GM21786 (cell line): ENCODE measurements at regions not wholly inside any gene's neighbourhood (a gene's known extent, or its start where the extent isn't known, plus 50 kb on each side); places are given as distances from the start of the nearest gene placed in this dataset.

Source experiments
- ATAC-seq: cut with Tn5 transposase; IDR thresholded peaks from one replicate; pipeline ENCODE4 v1.9.1; 2021; ENCODE audit not compliant: unreplicated experiment

DNA sequence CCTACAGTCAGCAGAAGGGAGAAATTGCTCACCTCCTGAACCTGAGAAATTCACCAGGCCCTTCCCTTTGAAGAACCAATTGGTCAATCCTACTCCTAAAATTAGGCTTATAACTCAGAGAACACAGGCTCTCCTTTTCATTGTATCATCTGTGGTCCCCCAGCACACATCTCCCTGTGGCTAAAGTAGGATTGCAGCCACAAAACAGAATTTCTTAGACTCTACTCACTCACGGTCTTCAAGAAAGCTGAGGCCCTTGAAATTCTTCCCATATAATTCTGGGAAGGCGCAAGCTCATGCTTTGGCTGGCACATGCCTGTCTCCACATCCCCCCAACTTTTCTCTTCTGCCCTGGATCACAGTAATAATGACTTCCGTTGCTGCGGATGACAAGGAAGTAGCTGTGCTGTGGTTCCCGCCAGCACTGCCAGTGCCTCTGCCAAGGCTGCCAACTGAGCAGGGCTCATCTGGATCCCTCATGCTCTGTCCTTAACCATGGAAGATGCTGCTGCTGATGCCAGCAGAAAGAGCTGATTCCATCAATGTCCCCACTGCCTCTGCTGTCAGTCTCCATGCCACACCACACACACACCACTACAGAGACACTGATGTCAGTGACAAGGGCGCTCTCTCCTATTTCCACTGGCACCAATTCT, 200.6 kb upstream of the POU2AF2 start:
- no peak for ATAC-seq

DNA sequence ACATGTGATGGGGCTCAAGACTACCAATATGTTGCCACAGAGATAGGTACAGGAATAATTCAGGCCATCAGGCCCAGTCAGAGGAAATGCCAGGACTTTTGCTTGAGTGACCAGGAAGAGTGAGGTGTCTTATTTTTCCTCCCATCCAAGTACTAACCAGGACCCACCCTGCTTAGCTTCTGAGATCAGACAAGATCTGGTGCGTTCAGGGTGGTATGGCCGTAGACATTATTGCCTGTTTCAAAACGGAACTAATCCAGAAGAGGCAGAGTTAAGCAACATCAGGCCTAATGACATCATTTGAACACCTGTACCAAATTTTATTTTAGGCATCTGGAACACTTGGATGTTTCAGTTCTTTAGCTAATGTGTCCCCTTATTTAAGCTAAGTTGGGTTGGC, 205.5 kb upstream of the POU2AF2 start:
- ATAC-seq = no peak

DNA sequence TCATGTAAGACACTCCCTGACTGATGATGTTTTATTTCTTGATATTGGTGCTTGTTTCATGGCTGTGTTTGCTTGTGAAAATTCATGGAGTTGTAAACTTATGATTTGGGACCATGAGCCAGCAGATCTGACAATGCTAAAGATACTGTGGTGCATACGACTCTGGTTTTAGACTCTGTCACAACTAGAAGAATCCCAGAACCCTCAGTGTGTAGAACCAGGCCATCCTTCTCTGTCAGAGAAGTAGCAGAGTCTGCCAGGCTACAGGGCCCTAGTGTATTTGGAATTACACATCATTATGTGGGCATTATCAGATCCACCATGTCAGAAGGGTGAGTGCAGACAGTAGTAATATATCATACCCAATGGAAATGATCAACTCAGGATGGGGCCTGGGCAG, 209.8 kb upstream of the POU2AF2 start:
- ATAC-seq = no peak

GRCh38 chr11:111026241-111026640, 219.3 kb upstream of the POU2AF2 start:
- no peak for ATAC-seq

- no peak for ATAC-seq
These were observed 224.4 kb upstream of the POU2AF2 start for GRCh38 chr11:111021131-111021530.

DNA sequence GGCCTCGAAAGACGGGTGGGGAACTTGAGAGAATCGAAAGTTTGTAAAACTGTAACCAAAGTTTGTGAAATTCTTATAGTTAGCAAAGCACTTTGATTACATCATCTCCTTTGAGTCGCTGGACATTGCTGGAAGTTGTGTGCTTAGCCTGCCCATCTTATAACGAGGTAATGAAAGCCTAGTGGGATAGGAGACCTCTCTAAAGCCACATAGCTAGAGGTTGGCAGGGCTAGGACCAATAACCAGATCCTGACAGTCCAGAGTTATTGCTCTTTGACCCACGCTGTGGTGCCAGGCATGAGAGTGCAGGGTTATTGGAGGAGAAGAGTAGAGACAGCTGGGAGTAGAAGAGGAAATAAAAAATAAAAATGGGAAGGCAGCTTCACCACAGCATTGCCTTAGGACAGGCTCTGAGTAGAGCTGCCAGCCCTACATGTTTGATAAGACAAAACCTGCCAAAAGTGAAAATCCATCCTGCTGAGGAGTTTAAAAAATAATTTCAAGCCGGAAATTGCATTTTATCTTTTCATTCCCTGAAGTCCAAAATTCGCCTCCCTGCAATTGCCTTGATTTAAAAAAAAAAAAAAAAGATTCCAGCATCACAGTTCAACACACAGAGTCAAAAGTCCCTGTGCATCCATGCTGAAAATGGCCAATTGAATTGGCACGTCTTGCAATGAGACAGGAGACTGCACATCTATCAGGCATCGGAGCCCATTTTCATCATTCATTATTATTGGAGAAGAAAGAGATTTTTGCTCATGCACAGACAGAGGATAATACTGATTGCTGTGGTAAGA, 225.5 kb upstream of the POU2AF2 start:
- no peak for ATAC-seq

DNA sequence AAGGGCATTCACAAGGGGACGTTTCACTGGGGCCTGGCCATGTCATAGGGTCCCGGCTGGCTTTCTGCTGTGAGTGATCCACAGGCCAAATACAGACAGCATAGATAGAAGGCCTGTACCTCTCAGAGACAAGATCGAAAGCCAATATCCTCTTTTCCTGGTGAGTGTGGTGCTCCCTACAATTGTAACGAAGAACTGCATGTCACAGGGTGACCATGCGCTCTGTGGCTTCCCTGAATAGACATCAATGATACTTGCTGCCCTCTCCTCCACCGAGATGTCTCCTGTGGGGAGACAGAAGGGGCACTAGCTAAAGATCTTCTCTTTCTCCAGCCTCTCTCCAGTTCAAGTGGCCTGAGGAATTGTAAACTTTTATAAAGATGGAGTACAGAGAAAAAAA, 226.1 kb upstream of the POU2AF2 start:
- no peak for ATAC-seq

- ATAC-seq = no peak
These were observed 227.0 kb upstream of the POU2AF2 start for GRCh38 chr11:111018566-111018965.

DNA sequence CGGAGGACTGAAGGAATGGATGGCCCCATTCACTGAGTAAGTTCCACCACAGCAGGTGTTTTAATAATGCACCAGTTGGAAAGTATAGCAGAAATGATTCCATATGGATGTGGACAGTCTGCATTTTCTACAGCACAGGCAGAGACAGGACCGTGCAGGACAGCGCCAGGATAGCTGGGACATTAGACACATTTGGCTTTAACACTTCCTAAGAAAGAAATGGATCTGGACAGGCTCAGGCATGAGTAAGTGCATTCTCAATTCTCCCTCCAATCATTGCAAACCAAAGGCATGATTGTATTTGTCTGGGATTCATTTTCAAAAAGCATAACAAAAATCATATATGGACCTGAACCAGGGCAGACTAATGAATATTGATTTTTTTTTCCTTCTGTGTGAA, 233.0 kb upstream of the POU2AF2 start:
- ATAC-seq = no peak

- no peak for ATAC-seq
These were observed 234.3 kb upstream of the POU2AF2 start for GRCh38 chr11:111011275-111011594.

GRCh38 chr11:111010391-111011274, 234.9 kb upstream of the POU2AF2 start:
- no peak for ATAC-seq

DNA sequence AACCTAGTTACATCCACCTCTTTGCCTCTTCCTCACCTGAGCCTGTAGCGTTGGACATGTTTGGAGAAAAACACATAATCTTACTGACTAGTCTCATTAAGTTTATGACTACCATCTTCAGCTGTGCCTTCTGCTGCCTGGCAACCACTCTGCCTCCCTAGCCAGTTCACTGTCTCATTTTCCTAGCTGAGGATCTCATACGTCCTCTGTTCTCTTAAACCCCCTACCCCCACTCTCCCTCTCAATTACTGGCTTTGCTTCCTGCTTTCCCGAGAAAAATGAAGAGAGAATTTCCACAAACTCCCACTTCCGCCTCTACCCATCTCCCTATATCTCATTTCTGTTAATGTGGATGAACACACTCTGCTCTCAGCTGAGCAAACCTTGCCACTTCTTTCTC, 239.3 kb upstream of the POU2AF2 start:
- ATAC-seq = no peak

GRCh38 chr11:111001986-111002611, 243.4 kb upstream of the POU2AF2 start:
- ATAC-seq = no peak

DNA sequence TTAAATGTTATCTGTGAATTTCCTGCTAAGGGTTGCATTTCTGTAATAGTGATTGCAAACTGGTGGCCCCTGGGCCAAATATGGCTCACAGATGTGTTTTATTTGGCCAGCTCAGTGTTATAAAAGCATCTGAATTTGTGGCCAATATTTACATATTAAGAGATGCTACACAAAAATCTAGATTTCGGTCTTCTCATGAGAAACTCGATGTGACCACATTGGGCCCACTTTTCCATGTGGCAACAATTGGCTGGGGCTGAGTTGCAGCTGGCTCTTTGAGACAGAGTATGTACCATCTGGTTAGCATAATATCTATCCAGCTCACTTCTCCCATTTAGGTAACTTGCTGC, 244.5 kb upstream of the POU2AF2 start:
- ATAC-seq = no peak

DNA sequence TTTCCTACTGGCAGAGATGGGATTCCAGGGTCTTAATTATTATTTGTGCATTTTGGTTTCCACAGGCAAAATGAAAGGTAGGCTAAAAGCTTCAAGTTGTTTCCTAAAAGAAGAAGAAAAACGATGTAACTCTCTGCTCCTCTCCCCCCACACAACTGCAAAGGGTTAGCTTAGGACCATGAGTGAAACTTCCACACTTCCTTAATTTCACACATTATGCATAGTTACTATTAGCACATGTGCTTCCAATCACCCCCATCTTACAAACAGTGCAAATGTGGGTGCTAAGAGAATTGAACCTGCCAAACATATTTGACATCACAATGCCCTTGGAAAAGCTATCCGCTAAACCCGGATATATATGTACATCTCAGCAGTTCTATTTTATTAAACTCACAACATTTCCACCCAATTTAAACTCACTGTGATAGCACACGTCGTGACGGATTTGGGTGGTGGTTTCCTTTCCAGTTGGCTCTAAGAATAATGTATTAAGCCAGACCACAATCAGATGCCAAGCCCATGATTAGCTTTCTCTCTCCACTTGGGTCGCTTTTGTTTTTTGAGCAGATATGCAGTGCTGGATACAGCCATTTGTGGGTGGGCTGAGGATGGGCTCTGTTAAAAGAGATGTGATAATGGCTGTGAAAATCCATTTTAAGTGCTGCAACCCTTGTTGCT, 245.0 kb upstream of the POU2AF2 start:
- ATAC-seq = no peak

DNA sequence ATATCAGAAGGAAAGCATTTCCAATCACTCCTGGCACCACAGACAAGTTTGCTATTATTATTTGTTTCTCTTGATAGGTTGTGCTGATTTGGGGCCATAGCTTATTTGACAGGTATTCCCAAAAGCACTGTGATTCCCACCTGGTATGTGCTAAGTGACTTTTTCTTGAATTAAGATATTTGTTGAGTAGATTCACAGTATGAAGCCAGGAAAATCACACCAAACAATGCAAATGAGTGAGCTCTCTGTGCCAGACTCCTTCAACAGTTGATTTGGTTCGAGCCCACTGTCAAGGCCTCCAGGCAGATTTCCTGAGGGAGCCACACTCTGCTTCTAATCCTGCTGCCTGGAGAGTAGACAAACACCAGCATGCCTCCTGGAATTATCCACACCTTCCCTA, 253.0 kb upstream of the POU2AF2 start:
- ATAC-seq = no peak

DNA sequence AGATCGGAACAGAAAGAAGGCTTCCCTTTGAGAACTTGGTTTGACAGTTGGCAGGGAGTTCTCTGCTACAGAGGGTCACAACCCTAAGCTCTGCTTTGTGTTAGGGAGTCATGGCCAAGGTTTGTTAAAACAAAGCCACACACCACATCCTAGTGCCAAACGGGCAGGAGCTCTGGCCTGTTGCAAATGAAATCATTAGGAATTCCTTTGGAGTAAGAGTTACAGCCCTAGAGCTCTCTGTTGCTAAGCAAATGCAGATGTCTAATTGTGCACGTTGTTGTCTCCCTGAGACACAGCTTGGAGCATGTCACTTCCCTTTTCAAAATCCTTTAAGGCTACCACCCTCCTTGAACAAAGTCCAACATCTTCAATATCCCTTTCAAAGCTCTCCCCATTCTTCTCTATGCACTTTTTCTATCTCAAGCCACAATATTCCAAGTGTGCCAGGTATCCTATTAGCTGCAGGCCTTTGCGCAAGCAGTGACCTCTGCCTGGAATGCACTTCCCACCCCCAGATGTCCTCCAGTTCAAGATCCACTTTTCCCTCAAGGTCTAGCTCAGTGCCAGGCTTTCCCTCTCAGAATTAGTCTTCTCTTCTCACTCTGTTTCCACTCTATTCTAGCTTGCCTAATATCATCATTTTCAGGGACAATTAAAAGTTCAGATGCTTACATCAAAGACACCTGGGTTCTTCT, 253.7 kb upstream of the POU2AF2 start:
- no peak for ATAC-seq

- ATAC-seq = no peak
These were observed 255.2 kb upstream of the POU2AF2 start for GRCh38 chr11:110990311-110990710.

DNA sequence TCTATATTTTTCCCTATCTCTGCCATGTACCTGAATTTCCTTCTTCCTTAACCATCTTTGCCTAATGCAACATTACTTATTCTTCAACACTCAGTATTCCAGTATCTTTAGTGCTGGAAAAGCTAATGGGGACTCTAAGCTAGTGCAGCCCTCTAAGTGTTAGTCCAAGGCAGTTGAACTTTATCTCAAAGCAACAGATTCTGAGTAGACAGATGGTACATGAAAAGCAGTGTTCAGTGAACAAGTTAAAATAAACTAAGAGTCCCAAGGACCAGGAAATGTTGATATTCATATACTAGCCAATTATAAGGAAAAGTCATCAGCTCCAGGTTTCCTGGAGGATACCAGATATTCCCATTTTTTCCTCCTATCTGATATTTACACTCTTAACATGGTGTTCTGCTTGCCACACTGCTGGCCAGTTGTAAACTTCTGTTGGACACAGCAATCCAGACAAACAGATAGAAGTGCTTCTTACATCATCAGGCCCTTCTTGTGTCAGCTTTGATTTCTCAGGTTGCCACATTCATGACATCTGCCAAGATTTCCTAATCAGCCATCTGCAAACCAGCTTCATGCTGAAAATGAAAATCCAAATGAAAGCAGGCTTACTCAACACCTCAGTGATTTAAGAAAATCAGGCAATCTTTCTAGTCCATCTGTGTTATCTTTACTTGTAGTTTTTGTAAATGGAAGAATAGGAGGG, 255.9 kb upstream of the POU2AF2 start:
- no peak for ATAC-seq

GRCh38 chr11:110988671-110989070, 256.9 kb upstream of the POU2AF2 start:
- ATAC-seq = no peak
